Right ventricle myocardium superior (tissue), 1 donor: ENCODE measurements at regions not wholly inside any gene's neighbourhood (a gene's known extent, or its start where the extent isn't known, plus 50 kb on each side); places are given as distances from the start of the nearest gene placed in this dataset.

Experiments used
- ATAC-seq: fragments of 200-7000 bp; cut with Tn5 transposase; one replicate; pipeline ENCODE4 v1.9.1; 2020; ENCODE audit warnings: mild to moderate bottlenecking; ENCODE audit not compliant: poor library complexity
- DNase-seq: peaks from one replicate; pipeline ENCODE4 v3.0.0-alpha.2; 2020
- intact Hi-C: fragments of 100-400 bp; cut with DNase I; formaldehyde crosslinking; loops from one replicate; pipeline ENCODE4 v1.11.2; 2022
- donor health status: DM: no; HTN: yes; CAD: no; lungs with severe emphysema.

DNA sequence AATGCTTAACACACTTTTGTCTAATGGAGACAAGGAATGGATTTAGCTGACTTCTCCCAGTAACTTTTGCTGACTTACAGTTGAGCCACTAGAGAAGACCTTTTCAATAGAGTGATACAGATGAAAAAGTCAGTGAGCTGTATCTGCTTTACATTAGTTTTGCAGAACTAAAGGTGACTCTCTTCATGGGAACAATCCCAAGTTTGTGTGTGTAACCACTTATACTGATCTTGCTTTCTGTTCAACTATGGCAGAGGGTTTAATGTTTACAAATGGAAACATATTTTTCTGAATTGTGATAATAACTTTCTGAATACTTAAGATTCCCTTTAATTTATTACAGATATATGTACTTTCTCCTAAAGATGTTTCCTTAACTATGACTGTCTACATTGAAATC is 182.6 kb upstream of the PUDP start:
- no peak for ATAC-seq
- intact Hi-C loops: no loop called here
- no peak for DNase-seq

DNA sequence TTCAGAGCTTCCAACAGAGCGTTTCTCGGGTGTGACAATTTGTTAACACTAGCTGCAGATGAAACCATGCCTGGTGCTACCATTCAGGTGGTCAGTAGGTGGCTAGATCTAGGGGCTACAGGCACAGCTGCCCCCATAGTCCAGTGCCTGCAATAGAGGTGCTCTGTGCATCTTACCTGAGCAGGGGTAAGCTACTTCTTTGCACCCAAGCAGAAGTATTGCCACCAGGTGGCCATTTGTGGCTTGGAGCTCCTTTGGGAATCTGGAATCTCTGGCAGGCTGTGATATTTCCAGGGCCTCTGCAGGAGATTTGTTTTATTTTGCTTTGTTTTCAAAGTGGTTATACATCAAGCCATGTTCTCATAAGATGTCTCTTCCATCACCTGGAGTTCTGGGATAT is 170.7 kb upstream of the PUDP start:
- ATAC-seq: no peak
- intact Hi-C loops: no loop called here
- DNase-seq: no peak

DNA sequence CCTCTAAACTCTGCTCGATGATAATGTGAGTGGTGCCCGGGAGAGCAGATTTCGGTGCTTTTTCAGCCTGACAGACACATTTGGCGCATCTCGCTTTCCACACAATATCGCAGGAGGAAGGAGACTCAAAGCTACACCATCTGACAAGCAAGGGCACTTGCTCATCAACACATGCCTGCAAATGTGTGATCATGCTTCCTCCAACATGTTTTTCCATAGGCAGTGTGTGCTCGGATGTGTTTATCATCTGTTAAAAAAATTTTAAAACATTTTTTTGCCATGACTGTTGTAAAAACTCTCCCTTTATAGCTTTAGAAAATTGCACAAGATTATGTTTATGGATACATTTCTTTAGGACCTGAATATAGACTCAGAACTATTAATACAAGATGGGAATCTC is 170.3 kb upstream of the PUDP start:
- intact Hi-C loops: no loop called here
- no peak for DNase-seq
- ATAC-seq: no peak

DNA sequence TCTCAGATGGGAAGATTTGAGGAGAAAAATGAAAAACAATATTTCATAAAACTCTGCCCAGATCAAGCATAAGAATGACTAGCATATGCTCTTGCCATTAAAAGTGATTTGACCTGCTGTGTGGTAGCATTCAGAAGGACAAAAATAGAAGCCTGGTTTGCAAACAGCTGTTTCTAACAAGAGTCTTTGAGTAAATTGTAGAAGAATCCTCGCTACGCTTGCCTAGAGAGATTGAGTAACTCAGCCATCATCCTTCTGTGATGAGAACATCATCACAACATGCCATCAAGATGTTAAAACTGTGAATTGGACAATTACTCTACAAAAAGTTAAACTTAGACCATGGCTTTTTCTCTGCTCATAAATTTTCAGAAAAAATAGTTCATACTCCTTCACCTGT is 168.9 kb upstream of the PUDP start:
- ATAC-seq (no peak), DNase-seq (no peak)
- intact Hi-C loops: no loop called here

DNA sequence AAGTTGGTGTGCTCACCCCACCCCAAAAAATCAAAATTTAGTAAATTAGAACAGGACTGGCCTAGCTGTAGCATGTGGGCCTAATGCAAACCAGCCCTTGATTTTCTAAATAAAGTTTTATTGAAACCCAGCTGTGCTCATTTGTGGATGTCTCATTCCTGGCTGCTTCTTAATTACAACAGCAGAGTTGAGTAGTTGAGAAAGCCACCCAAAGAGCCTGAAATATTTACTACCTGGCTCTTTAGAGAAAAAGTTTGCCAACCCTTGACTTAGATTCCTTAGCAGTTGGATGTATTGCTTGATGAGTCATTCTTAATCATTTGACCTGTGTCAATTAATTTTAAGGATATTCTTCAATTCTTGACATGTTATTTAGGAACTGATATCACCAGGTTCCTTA is 168.3 kb upstream of the PUDP start:
- ATAC-seq (no peak), DNase-seq (no peak)
- intact Hi-C loops: no loop called here

DNA sequence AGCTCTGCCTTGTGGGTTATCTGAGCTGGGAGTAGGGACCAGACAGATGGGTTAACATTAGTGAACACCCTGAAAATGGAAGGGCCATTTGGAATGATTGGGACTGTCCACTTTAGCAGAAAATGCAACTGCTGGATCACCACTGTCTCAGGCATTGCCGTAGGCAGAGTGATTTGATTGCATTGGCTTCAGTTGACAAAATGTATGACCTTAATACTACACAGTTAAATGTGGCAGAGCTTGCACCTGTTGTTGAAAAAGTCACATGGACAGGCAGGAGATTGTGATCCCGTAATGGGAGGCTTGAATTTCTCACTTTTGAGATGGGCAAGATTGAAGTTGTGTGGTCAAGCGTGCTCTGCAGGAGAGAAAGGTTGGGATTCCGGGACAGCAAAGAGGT is 166.5 kb upstream of the PUDP start:
- DNase-seq (no peak), ATAC-seq (no peak)
- intact Hi-C loops: no loop called here

DNA sequence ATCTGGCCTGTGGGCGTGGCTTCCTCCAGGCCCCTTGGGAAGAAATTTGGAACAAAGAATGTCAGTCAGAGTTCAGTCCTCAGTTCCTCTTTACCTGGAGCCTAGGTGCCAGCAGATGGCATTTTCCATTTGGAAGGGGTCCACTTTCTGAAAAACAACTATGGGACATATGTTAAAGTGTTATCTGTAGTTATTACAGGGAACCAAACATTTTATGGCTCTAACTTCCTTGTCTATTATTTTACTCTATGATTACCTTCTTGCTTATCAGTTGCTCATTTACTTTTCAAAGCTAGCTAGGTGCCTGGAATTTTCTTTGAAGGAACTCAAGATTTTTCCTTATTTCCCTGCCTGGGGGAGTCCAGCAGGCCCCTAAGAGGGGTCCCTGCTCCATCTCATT is 159.8 kb upstream of the PUDP start:
- DNase-seq (no peak), ATAC-seq (no peak)
- intact Hi-C loops: no loop called here

DNA sequence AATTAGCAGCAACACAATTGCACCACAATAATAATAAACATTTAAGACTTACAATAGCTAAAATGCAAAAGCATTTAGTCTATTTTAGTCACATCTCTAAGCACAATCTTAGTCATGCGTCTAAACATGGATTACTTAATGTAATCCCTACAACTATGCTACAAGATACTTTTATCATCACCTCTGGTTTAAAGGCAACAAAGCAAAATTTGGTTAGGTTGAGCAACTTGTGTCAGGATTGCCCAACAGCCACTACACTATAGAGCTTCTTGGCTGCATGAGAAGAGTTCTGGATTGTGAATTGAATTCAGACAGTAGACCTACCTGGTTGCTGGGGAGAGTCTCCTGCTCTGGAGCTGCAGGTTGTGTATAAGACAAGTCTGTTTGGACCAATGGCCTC is 146.5 kb upstream of the PUDP start:
- intact Hi-C loops: no loop called here
- no peak for DNase-seq
- ATAC-seq: no peak

DNA sequence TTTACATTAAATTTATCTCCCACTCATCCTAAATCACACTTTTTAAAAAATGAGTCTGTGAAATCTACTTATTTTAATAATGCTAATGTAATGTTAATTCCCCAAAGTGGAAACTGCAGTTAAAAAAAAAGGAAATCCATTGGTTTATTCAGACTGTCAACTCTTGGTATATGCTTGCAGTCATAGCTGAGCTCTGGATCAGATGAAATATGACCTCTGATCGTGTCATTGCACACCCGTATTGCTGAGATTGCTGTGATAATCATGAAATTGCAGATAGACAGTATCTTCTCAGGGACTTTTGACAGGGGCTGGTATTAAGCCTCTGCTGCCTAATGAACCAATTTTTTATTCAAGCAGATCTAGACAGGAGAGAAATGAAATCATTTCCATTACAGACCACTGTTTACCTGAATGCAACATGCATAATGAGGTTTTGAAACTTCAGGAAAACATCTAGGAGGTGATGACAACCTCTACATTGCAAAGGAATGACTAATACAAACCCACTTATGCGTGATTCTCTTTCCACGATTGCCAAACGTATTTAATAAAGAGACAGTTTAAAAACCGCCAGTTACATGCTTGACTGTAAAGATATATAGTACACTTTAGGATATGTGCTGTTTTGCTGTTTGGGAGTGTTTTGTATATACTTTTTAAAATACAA is 138.3 kb upstream of the PUDP start:
- no peak for DNase-seq
- ATAC-seq: no peak
- intact Hi-C loops: no loop called here

DNA sequence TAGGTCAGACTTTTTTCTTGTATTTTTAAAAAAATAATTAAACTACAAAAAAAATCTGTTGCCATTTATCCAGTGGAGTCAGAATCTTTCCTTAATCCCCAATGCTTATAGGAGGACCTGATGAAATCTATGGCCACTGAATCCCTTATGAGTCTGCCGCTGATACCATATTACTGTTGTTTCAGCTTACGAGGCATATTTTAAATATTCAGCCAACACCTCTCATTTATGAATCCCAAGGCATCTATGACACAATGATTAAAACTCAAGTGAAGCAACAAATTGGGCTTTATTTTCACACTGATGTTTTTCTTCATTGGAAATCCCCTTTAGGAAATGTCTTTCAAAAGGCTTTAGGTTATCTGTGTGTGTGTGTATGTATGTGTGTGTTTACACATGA is 137.8 kb upstream of the PUDP start:
- intact Hi-C loops: no loop called here
- ATAC-seq (no peak), DNase-seq (no peak)

DNA sequence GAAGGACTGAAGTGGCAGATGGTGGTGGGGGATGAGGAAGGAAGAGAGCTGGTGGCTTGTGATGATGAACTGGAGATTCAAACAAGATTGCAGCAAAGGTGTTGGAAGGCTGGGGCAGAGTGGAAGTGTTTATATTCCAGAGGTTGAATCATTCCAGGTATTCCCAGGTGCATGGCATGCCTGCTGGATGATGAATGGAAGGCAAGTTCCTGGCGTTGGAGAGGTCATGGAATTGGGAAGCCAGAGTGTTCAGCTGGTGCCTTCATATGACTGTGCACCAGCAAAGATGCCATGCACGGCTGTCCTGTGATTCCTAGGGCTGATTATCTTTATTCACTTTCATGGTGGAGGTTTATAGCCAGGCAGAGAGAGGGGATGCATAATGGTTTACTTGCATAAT is 135.8 kb upstream of the PUDP start:
- DNase-seq (no peak), ATAC-seq (no peak)
- intact Hi-C loops: no loop called here

DNA sequence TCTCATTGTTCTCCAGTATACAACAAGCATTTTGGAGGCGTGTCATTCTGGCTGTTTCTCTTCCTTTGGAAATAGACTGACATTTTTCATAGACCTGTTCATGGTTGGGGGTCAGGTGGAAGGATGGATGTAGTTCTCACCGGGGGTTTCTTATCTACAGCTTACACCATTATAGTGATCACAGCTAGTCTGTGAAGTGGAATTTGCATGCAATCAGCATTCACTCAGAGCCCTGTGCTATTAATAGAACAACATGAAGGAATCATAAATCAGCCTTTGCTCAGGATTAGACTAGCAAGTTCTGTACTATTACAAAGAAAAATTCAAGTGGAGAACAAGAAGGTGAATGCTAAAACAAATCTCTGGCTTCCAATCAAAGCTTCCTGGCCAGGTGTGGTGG is 132.6 kb upstream of the PUDP start:
- DNase-seq: no peak
- ATAC-seq: no peak
- intact Hi-C loops: no loop called here

DNA sequence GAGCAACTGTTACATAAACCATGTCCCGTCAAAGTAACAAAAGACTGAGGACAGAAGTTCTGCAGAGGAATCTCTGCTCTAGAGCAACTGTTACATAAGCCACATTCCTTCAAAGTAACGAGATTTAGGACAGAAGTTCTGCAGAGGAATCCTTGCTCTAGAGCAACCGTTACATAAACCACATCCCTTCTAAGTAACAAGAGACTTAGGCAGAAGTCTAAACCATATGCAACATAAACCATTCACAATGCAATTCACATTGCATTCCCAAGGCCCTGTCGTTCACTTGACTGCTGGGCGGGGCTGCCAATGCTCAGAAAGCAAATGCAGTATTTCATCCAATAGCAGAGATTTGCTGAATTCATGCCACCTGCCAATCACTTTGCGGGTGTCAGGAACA is 124.4 kb upstream of the PUDP start:
- ATAC-seq: no peak
- no peak for DNase-seq
- intact Hi-C loops: no loop called here

DNA sequence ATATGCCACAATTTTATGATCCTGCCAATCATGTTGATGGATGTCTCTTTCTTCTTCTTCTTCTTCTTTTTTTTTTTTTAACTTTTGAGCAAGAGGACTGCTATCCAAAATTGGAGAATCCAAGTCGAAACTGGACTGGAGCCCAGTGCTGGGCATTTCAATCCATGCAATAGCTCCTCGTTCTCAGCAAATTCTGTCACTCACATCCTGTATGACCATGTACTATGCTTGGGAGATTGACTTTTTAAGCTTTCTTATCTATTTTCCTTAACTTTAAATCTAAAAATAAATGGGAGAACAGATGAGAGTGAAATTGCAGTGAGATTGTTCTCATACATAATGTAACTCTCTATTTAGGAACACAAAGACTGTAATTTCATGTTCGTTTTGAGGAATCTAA is 123.0 kb upstream of the PUDP start:
- intact Hi-C loops: no loop called here
- DNase-seq (no peak), ATAC-seq (no peak)

DNA sequence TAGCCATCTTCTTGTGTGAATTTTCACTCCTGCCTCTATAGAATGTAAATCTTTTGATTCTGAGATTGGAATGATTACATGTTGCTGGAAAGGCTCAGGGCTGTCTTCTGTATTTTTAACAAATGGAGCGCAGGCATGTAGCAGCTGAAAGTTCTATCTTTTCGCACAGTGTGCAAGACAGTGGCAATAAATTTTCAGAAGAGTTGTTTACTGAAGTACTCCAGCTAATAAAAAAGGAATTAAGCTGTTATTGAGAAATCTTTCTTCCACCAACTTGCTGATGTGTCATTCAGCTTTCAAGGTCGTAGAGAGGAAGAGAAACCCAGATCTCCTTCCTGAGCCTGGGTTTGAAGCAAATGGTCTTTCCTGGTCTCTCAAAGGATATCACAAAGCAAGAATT is 122.0 kb upstream of the PUDP start:
- DNase-seq: no peak

DNA sequence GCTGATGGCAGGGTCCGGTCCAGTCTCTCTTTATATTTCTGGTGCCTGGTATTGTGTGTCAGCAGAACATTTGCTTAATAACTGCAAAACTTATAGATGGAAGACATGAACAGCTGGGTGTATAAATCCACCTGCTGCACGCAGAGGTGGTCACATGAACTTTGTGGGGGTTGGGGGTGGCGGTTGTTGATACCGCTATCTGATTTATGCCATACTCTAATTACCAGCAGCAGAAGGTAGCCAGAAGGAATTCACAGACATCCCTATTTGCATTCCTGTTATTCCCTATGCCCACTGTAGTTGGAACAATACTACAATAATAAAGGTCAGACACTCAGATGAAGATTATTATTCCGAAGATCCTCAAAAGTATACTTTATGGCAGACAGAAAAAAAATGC is 121.6 kb upstream of the PUDP start:
- no peak for DNase-seq
- ATAC-seq: no peak
- intact Hi-C loops: no loop called here

More for the DNA sequence above, 122.0 kb upstream of the PUDP start:
- ATAC-seq: peak; percentile 20
- intact Hi-C loops: no loop called here

DNA sequence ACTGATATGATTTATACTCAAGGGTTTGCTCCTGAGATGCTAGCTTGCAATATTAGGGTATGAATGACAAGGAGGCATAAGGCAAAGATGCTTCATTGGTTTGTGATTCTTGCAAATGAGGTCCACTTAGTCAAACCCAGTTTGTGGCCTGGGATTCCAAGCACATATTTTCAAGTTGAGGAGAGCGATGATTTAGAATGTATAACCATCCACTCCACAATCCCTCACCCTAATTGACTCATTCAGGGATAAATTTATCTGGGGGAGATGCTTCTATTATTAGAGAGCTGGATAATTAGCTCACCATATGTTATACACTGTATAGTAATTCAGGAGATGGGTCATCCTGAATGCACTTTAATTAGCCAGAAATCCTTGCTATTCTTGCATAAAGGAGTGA is 118.3 kb upstream of the PUDP start:
- DNase-seq (no peak), ATAC-seq (no peak)
- intact Hi-C loops: no loop called here

DNA sequence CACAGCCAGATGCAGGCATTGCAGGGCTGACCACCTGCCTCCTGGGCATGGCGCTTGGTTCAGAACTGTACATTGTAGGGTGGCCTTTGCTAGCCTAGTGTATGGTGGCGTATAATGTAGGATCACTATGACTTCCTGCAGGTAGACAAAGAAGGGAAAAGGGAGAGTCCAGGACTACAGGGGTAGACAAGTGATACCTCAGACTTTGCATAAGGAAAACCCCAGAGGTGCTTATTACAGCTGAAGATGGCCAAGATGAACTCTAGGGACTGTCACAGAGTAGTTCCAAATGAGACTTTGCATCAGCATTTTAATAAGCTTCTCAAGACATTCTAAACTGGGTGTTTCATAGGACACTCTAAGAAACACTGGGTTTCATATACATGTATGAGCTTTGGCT is 116.4 kb upstream of the PUDP start:
- DNase-seq: no peak
- intact Hi-C loops: no loop called here
- no peak for ATAC-seq

DNA sequence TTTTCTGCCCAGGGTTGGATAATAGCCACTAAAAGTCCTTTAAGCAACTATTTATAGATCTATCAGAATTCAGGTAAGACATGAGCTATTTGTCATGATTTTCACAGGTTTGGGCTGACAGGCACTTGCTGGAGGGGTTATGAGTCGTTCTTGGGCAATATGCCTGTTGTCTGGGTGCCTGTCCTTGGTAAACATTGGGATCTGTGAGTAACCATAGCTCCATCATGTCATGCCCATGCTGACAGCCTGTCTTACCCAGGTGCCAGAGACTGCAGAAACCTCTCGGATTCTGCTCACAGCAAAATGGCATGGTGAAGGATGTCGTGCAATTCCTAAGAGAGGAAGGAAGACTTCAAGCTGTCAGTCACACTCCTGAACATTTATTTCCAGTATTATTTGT is 116.0 kb upstream of the PUDP start:
- intact Hi-C loops: no loop called here
- DNase-seq: no peak
- ATAC-seq: no peak

DNA sequence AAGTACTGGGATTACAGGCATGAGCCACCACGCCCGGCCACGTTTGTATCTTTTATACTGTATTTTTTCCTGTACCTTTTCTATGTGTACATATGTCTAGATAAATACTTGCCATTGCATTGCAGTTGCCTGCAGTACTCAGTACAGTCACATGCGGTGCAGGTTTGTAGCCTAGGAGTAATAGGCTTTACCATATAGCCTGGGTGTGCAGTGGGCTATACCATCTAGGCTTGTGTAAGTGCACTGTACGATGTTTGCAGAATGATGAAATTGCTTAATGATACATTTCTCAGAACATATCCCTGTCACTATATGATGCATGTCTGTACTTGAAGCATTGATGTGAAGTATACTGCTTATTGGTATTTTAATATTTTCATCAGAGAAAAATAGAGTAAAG is 115.4 kb upstream of the PUDP start:
- intact Hi-C loops: no loop called here
- ATAC-seq (no peak), DNase-seq (no peak)

DNA sequence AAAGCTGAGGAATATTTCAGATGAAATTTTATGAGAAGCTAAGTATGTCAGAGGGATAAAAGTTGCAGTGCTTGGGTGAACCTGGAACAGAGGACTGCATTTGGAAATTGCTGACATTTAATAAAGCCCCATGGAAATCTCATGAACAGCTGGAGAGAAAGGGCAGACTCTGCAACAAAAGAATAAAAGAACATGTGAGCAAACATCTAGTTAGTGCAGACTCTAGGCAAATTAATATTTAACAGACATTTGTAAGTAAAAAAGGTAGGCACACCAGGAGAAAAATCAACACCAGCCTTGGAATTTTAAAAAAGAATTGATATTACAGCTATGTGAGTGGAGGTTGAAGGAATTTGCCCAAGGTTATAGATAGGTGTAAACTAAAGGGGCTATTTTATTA is 114.6 kb upstream of the PUDP start:
- ATAC-seq (no peak), DNase-seq (no peak)
- intact Hi-C loops: no loop called here
